ENCODE measurements at regions not wholly inside any gene's neighbourhood (a gene's known extent, or its start where the extent isn't known, plus 50 kb on each side); places are given as distances from the start of the nearest gene placed in this dataset.

- ChIA-PET CTCF (no interaction called here), POLR2A (no interaction called here)
- Mint-ChIP-seq H3K27ac (no peak overlapping the region), H3K9me3 (peaks cover 5% of the 10 kb centered on the region), H3K36me3 (no peaks in the 10 kb centered on the region), H3K27me3 (peaks cover under 1% of the 10 kb centered on the region), H3K4me1 (ENCODE audit: low read depth) (no peaks in the 10 kb centered on the region), H3K4me3 (no peak overlapping the region)
- intact Hi-C loops (cut with micrococcal nuclease), result no loop called here
- no peak for DNase-seq
These were observed 430.2 kb downstream of the EIPR1 start for GRCh38 chr2:2947406-2947805.

GRCh38 chr2:2942906-2943305, 434.7 kb downstream of the EIPR1 start:
- Mint-ChIP-seq H3K9me3 (peaks cover 5% of the 10 kb centered on the region), H3K27ac (no peak overlapping the region), H3K36me3 (no peaks in the 10 kb centered on the region), H3K27me3 (peaks cover 3% of the 10 kb centered on the region), H3K4me3 (no peak overlapping the region), H3K4me1 (ENCODE audit: low read depth) (no peaks in the 10 kb centered on the region)
- intact Hi-C loops (cut with micrococcal nuclease), result no loop called here
- ChIA-PET POLR2A (no interaction called here), CTCF (no interaction called here)
- no peak for DNase-seq

- no peak for DNase-seq
- H3K4me1 Mint-ChIP-seq (ENCODE audit: low read depth), result no peaks in the 10 kb centered on the region
- peaks cover 3% of the 10 kb centered on the region for H3K27me3 Mint-ChIP-seq
- peaks cover 5% of the 10 kb centered on the region for H3K9me3 Mint-ChIP-seq
- ChIA-PET CTCF (no interaction called here), POLR2A (no interaction called here)
- H3K4me3 Mint-ChIP-seq, result no peak overlapping the region
- no peaks in the 10 kb centered on the region for H3K36me3 Mint-ChIP-seq
- intact Hi-C loops (cut with micrococcal nuclease), result no loop called here
- no peak overlapping the region for H3K27ac Mint-ChIP-seq
These were observed 435.4 kb downstream of the EIPR1 start for GRCh38 chr2:2942225-2942624.

- Mint-ChIP-seq H3K36me3 (no peaks in the 10 kb centered on the region), H3K9me3 (peaks cover 10% of the 10 kb centered on the region), H3K27me3 (peaks cover 3% of the 10 kb centered on the region), H3K4me3 (no peak overlapping the region), H3K27ac (no peak overlapping the region), H3K4me1 (ENCODE audit: low read depth) (no peaks in the 10 kb centered on the region)
- POLR2A ChIA-PET, result no interaction called here
- CTCF ChIA-PET, result no interaction called here
- intact Hi-C loops (cut with micrococcal nuclease), result no loop called here
- DNase-seq, result no peak
These were observed 436.4 kb downstream of the EIPR1 start for GRCh38 chr2:2941205-2941604.

GRCh38 chr2:2940702-2941101, 436.9 kb downstream of the EIPR1 start:
- POLR2A ChIA-PET, result no interaction called here
- Mint-ChIP-seq H3K9me3 (peaks cover 10% of the 10 kb centered on the region), H3K27ac (no peak overlapping the region), H3K4me3 (no peak overlapping the region), H3K27me3 (peaks cover 3% of the 10 kb centered on the region), H3K36me3 (no peaks in the 10 kb centered on the region), H3K4me1 (ENCODE audit: low read depth) (no peaks in the 10 kb centered on the region)
- intact Hi-C loops (cut with micrococcal nuclease), result no loop called here
- CTCF ChIA-PET, result no interaction called here
- no peak for DNase-seq

- POLR2A ChIA-PET, result no interaction called here
- intact Hi-C loops (cut with micrococcal nuclease), result no loop called here
- no peak overlapping the region for H3K27ac Mint-ChIP-seq
- no peak overlapping the region for H3K4me3 Mint-ChIP-seq
- DNase-seq, result no peak
- peaks cover 3% of the 10 kb centered on the region for H3K27me3 Mint-ChIP-seq
- H3K4me1 Mint-ChIP-seq (ENCODE audit: low read depth), result no peaks in the 10 kb centered on the region
- H3K36me3 Mint-ChIP-seq, result no peaks in the 10 kb centered on the region
- H3K9me3 Mint-ChIP-seq, result peaks cover 5% of the 10 kb centered on the region
- CTCF ChIA-PET, result no interaction called here
These were observed 437.6 kb downstream of the EIPR1 start for GRCh38 chr2:2940061-2940460.

GRCh38 chr2:2939078-2939795, 438.4 kb downstream of the EIPR1 start:
- POLR2A ChIA-PET, result no interaction called here
- intact Hi-C loops (cut with micrococcal nuclease), result no loop called here

GRCh38 chr2:2938481-2938880, 439.1 kb downstream of the EIPR1 start:
- intact Hi-C loops (cut with micrococcal nuclease), result no loop called here
- no peaks in the 10 kb centered on the region for H3K4me1 Mint-ChIP-seq (ENCODE audit: low read depth)
- H3K4me3 Mint-ChIP-seq, result no peak overlapping the region
- peaks cover 5% of the 10 kb centered on the region for H3K9me3 Mint-ChIP-seq
- POLR2A ChIA-PET, result no interaction called here
- H3K27ac Mint-ChIP-seq, result no peak overlapping the region
- no peaks in the 10 kb centered on the region for H3K36me3 Mint-ChIP-seq
- peaks cover 3% of the 10 kb centered on the region for H3K27me3 Mint-ChIP-seq
- no peak for DNase-seq
- CTCF ChIA-PET, result no interaction called here

More at GRCh38 chr2:2939078-2939795, 438.4 kb downstream of the EIPR1 start:
- H3K4me3 Mint-ChIP-seq, result no peak overlapping the region
- no peak overlapping the region for H3K27ac Mint-ChIP-seq
- peaks cover 5% of the 10 kb centered on the region for H3K9me3 Mint-ChIP-seq
- no peaks in the 10 kb centered on the region for H3K4me1 Mint-ChIP-seq (ENCODE audit: low read depth)
- CTCF ChIA-PET, result no interaction called here
- no peaks in the 10 kb centered on the region for H3K36me3 Mint-ChIP-seq
- no peak for DNase-seq
- peaks cover 3% of the 10 kb centered on the region for H3K27me3 Mint-ChIP-seq

GRCh38 chr2:2935445-2936149, 442.0 kb downstream of the EIPR1 start:
- H3K4me1 Mint-ChIP-seq (ENCODE audit: low read depth), result no peaks in the 10 kb centered on the region
- H3K27me3 Mint-ChIP-seq, result peaks cover 1% of the 10 kb centered on the region
- ChIA-PET POLR2A (no interaction called here), CTCF (no interaction called here)
- peaks cover 5% of the 10 kb centered on the region for H3K9me3 Mint-ChIP-seq
- intact Hi-C loops (cut with micrococcal nuclease), result no loop called here
- no peak for DNase-seq
- no peaks in the 10 kb centered on the region for H3K36me3 Mint-ChIP-seq
- H3K27ac Mint-ChIP-seq, result no peak overlapping the region
- H3K4me3 Mint-ChIP-seq, result no peak overlapping the region

GRCh38 chr2:2933426-2933825, 444.2 kb downstream of the EIPR1 start:
- Mint-ChIP-seq H3K27ac (no peak overlapping the region), H3K36me3 (no peaks in the 10 kb centered on the region), H3K9me3 (peaks cover 16% of the 10 kb centered on the region), H3K4me3 (no peak overlapping the region), H3K27me3 (no peaks in the 10 kb centered on the region), H3K4me1 (ENCODE audit: low read depth) (no peaks in the 10 kb centered on the region)
- intact Hi-C loops (cut with micrococcal nuclease), result no loop called here
- ChIA-PET POLR2A (no interaction called here), CTCF (no interaction called here)
- DNase-seq, result no peak

- POLR2A ChIA-PET, result no interaction called here
- CTCF ChIA-PET, result no interaction called here
- intact Hi-C loops (cut with micrococcal nuclease), result no loop called here
- H3K27me3 Mint-ChIP-seq, result no peaks in the 10 kb centered on the region
- H3K9me3 Mint-ChIP-seq, result peaks cover 16% of the 10 kb centered on the region
- DNase-seq, result no peak
- no peak overlapping the region for H3K27ac Mint-ChIP-seq
- H3K36me3 Mint-ChIP-seq, result no peaks in the 10 kb centered on the region
- H3K4me3 Mint-ChIP-seq, result no peak overlapping the region
- no peaks in the 10 kb centered on the region for H3K4me1 Mint-ChIP-seq (ENCODE audit: low read depth)
These were observed 444.8 kb downstream of the EIPR1 start for GRCh38 chr2:2932692-2933305.

GRCh38 chr2:2932189-2932588, 445.4 kb downstream of the EIPR1 start:
- Mint-ChIP-seq H3K4me1 (ENCODE audit: low read depth) (no peaks in the 10 kb centered on the region), H3K27me3 (no peaks in the 10 kb centered on the region), H3K4me3 (no peak overlapping the region), H3K36me3 (no peaks in the 10 kb centered on the region), H3K27ac (no peak overlapping the region), H3K9me3 (peaks cover 16% of the 10 kb centered on the region)
- POLR2A ChIA-PET, result no interaction called here
- CTCF ChIA-PET, result no interaction called here
- DNase-seq, result no peak
- intact Hi-C loops (cut with micrococcal nuclease), result no loop called here

All from activated CD4-positive, alpha-beta memory T cell treated with anti-CD3 and anti-CD28 coated beads for 36 hours (primary cell).